ENCODE measurements at regions not wholly inside any gene's neighbourhood (a gene's known extent, or its start where the extent isn't known, plus 50 kb on each side); places are given as distances from the start of the nearest gene placed in this dataset.
A peak's percentile ranks its signal among the peaks of the same experiment; 100 is the strongest.

DNA sequence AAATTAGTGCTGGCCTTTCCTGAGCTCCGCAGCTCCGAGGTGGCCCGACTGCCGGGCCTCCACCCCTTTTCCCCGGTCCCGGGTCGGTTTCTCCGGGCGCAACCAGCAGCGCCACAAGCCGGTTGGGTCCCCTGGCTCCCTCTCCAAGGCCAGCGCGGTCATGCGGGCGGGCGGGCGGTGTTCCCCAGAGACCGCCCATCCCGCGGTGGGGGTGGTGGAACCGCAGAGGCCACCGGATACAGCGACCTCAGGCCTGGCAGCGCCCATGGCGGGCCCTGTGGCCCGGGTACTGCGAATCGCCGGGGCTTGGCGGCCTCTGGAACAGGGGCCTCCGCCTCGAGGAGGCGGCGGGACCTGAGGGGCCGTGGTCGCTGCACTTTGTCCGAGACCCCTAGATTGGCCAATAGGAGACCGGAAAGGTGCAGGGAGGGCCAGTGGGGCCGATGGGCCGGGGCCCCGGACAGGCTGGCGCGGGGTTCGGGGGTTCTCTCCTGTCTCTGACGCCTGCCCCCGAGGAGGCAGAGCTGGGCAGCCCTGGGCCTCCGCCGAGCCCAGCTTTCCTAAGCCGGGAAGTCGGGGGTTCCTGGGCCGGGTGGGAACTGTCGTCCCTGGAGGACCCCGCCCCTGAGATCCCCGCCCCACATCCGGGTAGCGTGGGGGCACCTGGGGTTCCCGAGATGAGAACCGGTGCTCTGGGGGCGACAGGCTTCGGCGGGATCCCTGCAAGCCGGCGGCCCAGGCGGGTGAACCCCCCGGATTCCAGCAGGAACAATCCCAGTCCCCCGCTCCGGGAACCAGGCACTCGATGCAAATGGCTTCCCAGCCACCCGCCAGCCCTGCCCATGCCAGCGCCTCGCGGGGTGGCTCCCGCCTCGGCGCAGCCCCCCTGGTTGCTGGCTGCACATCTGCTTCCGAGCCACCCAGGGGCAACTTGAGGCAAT lies 293.9 kb downstream of the ZSWIM6 start:
- peak; percentile 98 for ATAC-seq
- TF ChIP-seq, protein P1, sequence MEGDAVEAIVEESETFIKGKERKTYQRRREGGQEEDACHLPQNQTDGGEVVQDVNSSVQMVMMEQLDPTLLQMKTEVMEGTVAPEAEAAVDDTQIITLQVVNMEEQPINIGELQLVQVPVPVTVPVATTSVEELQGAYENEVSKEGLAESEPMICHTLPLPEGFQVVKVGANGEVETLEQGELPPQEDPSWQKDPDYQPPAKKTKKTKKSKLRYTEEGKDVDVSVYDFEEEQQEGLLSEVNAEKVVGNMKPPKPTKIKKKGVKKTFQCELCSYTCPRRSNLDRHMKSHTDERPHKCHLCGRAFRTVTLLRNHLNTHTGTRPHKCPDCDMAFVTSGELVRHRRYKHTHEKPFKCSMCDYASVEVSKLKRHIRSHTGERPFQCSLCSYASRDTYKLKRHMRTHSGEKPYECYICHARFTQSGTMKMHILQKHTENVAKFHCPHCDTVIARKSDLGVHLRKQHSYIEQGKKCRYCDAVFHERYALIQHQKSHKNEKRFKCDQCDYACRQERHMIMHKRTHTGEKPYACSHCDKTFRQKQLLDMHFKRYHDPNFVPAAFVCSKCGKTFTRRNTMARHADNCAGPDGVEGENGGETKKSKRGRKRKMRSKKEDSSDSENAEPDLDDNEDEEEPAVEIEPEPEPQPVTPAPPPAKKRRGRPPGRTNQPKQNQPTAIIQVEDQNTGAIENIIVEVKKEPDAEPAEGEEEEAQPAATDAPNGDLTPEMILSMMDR (IDR thresholded peaks at IDR 0.05) = no peak
- H3K27ac ChIP-seq = peak overlapping the region; percentile 63 to 77
- peak; percentile 64 to 94 (median 85) for DNase-seq
- H3K36me3 ChIP-seq = no peaks in the 10 kb centered on the region
- peak overlapping the region; percentile 53 to 57 for H3K4me3 ChIP-seq
- H3K27me3 ChIP-seq = peaks cover 0 to 24% of the 10 kb centered on the region in 2 donors
- no peaks in the 10 kb centered on the region for H3K9me3 ChIP-seq
- intact Hi-C loops (cut with DNase I) = no loop called here
- H3K4me1 ChIP-seq = peaks cover 5 to 21% of the 10 kb centered on the region in 2 donors

DNA sequence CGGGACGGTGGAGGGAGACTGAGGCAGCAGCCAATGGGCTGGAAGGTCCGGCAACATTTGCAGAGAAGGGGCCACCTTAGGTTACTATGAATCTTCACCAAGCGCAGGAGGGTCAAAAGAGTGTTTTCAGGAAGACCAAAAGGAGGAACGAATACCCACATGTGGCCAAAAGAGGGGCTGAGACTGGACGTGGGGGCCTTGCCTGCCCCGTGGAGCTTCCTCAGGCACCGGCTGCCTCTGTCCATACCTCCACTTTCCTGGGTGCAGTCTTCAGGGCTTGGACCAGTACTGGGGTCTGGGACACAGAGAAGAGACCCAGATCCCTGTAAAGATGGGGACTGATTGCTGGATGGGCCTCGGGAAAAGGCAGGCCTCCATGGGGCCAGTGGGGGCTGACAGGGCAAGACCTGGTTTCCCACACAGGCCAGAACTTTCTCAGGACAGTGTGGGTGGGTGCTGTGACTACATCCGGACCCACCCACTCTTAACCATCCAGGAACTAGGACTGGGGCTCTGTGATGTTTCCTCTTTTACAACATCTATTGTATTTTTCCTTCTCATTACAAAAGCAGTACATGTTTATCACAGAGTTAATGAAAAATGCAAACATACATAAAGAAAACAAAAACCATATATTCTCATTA lies 294.7 kb downstream of the ZSWIM6 start:
- DNase-seq = no peak
- intact Hi-C loops (cut with DNase I) = no loop called here

DNA sequence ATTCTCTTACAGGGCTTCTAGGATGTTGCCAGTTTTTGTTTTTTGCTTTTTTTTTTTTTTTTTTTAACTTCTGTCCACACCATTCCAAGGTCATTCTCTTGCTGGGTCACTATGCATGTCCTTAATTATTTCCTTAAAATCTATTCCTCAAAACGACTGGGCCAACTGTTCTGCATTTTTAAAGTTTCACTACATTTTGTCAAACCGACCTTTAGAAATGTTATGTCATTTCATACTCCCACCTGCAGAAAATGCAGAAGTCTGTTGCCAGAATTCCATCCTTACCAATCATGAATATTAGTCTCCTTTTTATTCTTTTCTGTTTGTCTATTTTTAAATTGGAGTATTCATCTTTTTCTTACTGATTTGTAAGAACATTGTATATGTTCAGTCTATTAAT lies 295.5 kb downstream of the ZSWIM6 start:
- intact Hi-C loops (cut with DNase I) = no loop called here
- ATAC-seq = no peak
- peaks cover 0 to 24% of the 10 kb centered on the region in 2 donors for H3K27me3 ChIP-seq
- no peaks in the 10 kb centered on the region for H3K9me3 ChIP-seq
- peaks cover 5 to 28% of the 10 kb centered on the region in 2 donors for H3K4me1 ChIP-seq
- no peak overlapping the region for H3K27ac ChIP-seq
- no peaks in the 10 kb centered on the region for H3K36me3 ChIP-seq
- TF ChIP-seq, protein P1 (IDR thresholded peaks at IDR 0.05) = no peak
- H3K4me3 ChIP-seq = no peak overlapping the region
- no peak for DNase-seq

More for the DNA sequence above, 294.7 kb downstream of the ZSWIM6 start:
- Histone ChIP-seq H3K27ac (peak overlapping the region in 1 of 2 donors; percentile 77), H3K9me3 (no peaks in the 10 kb centered on the region), H3K4me3 (peak overlapping the region; percentile 53 to 57), H3K4me1 (peaks cover 5 to 28% of the 10 kb centered on the region in 2 donors), H3K36me3 (no peaks in the 10 kb centered on the region), H3K27me3 (peaks cover 0 to 24% of the 10 kb centered on the region in 2 donors)
- TF ChIP-seq, protein P1 (IDR thresholded peaks at IDR 0.05) = no peak
- peak; percentile 13 for ATAC-seq

DNA sequence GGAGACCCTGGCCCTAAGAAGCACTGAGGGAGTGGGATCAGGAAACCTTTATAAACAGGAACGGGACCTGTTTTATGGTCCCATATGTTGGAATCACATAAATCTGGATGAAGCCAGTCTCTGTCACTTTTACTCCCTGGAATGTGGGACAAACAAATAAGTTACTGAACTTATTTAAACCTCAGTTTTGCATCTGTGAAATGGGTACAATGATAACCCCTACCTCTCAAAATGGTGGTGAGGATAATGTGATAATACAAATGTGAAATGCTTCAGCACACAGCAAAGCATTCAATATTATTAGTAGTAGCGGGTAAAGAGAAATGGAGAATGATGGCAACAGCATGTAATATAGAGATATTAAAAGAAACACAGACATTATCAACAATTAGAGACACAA lies 298.9 kb downstream of the ZSWIM6 start:
- no peak for ATAC-seq
- Histone ChIP-seq H3K4me3 (no peak overlapping the region), H3K27ac (peak overlapping the region in 1 of 2 donors; percentile 7), H3K4me1 (peaks cover 0 to 20% of the 10 kb centered on the region in 2 donors), H3K27me3 (peaks cover 0 to 11% of the 10 kb centered on the region in 2 donors), H3K36me3 (no peaks in the 10 kb centered on the region), H3K9me3 (no peaks in the 10 kb centered on the region)
- DNase-seq = no peak
- intact Hi-C loops (cut with DNase I) = no loop called here
- TF ChIP-seq, protein P1 (IDR thresholded peaks at IDR 0.05) = no peak

DNA sequence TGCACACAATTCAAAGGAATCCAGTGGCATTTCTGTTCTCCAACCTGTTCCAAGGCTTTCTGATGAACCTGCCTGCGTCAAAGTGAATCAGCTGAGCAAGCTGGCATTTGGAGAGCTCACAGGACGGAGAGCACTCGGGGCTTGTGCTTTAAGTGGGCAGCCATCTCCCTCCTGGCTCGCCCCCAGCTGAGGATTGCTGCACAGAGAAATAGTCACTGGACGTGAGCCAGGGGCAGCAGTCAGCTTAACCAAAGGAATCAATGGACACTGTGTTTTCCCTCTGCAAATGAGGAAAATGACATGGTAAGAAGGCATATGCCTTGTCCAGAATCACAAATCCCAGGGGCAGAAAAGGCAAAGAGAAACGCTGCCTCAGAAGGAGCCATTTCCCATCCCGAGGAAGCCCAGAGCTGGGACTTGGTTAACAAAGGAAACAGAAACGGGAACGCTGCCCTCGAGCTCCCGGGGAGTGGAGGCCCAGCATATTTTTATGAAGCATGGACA lies 299.4 kb downstream of the ZSWIM6 start:
- Histone ChIP-seq H3K36me3 (no peaks in the 10 kb centered on the region), H3K9me3 (no peaks in the 10 kb centered on the region), H3K27ac (peak overlapping the region in 1 of 2 donors; percentile 7), H3K4me3 (no peak overlapping the region), H3K27me3 (peaks cover 0 to 5% of the 10 kb centered on the region in 2 donors), H3K4me1 (peaks cover 0 to 15% of the 10 kb centered on the region in 2 donors)
- peak; percentile 69 for ATAC-seq
- intact Hi-C loops (cut with DNase I) = no loop called here
- TF ChIP-seq, protein P1 (IDR thresholded peaks at IDR 0.05) = no peak
- DNase-seq = peak in 2 of 4 donors; percentile 53 to 71
